ENCODE measurements at regions not wholly inside any gene's neighbourhood (a gene's known extent, or its start where the extent isn't known, plus 50 kb on each side); places are given as distances from the start of the nearest gene placed in this dataset.
A peak's percentile ranks its signal among the peaks of the same experiment; 100 is the strongest.
"Not testable (repeated sequence)": the region's sequence is repeated elsewhere in the genome, so short reads cannot be mapped to it uniquely, and the experiment has no call there.

- DNase-seq, result not testable (repeated sequence)
Observed at GRCh38 chr18:14995023-14995422, 247.1 kb downstream of the ANKRD30B start.

GRCh38 chr18:14997357-14997756, 249.4 kb downstream of the ANKRD30B start:
- DNase-seq, result no peak

- not testable (repeated sequence) for DNase-seq
Observed at GRCh38 chr18:14997899-14998298, 249.9 kb downstream of the ANKRD30B start.

DNA sequence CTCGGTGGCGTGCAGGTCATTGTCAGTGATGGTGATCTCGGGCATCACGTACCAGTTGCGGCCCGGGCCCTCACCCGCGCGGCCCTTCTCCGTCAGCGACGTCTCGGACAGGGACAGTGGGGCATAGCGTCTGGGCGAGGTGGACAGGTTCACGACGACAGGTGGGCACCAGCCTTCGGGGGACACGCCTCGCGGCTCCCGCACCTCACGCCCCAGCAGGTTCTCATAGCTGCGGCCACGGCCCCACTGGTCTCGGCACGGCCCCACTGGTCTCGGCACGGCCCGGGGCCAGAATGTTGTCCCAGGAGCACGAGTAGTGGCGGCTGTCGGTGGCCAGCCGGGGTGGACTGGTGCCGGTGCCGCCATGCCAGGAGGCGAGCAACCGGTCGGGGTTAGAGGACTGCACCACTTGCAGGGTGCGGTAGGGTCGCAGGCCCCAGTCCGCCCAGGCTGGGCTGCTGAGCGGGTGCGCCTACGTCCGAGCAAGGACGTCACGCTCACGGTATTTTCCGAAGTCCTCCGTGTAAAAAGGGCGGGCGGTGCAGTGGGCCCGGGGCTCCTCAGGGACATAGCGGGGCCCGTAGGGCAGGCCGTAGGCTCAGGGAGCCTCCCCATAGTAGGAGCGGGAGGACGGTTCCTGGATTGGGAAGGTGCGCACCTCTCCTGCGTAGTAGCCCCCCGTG, 250.5 kb downstream of the ANKRD30B start:
- not testable (repeated sequence) for DNase-seq

DNA sequence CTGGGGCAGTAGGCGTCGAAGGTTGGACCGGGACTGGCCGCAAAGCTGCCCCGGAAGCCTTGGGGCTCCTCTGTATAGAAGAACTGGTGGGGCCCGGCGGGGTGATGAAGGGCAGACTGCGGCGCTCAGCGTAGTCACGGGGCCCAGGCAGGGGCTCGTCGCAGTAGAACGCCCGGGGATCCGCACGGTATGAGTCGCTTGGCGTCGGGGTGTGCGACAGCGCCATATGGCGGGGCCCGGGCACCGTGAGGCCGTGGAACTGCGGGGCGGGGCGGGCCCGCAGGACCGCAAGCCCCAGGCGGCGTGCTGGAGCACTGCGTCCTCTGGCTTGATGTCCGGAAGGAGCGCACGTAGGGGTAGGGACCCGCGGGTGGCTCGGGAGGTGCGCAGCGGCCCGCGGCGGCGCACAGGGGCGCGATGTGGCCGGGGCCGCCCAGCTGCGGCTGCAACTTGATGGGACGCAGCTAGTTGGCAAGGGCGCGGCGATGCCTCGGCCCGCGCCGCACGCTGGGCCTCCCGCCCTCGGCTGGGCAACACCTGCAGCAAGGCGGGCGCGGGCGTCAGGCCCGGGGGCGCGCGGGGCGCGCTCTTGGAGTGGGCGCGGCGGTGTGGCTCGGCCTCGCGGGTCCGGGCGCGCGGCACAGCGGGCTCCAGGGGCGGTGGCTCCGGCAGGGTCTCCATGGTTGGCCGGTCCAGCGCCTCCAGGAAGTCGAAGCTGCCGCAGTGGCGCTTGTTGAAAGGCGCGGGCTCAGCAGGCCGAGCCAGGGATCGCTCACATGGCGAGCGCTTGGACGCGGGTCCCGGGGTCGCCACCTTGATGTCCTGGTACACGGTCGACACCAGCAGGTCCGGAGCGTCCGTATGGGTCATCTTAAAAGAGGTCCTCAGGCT, 251.4 kb downstream of the ANKRD30B start:
- no peak for DNase-seq

GRCh38 chr18:15000119-15001037, 252.4 kb downstream of the ANKRD30B start:
- not testable (repeated sequence) for DNase-seq

DNA sequence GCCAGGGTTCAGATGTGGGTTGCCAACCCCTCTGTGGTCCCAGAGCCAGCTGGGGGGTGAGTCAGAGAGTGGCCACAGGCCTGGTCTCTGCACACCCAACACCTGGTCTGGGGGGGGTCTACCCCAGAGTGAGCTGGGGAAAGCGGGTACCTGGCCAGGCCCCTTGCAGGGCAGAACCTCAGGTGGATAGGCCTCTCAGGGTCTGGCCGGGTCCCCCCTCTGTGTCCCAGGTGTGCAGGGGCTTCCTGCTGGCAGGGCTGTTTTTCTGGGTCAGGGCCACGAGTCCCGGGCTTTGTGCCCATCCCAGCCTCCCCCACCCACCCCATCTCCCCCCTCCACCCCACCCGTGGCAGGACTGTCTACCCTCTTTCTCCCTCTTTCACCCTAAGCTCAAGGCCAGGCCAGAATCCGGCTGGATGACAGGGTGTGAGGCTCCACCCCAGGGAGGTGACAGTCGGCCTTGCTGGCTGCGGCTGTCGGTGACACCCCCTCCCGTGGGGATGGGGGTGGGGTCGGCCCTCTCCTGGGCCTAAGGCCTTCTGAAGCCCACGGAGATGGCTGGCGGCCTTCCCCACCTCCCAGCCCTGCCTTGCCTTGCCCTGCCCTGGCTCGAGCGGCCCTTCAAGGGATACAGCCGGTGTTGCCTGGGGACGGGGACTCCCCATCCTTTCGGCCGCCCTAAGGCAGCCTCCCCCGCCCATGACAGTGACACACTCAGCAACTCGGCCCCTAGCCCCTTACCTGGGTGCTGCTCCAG, 253.2 kb downstream of the ANKRD30B start:
- DNase-seq, result not testable (repeated sequence)

DNA sequence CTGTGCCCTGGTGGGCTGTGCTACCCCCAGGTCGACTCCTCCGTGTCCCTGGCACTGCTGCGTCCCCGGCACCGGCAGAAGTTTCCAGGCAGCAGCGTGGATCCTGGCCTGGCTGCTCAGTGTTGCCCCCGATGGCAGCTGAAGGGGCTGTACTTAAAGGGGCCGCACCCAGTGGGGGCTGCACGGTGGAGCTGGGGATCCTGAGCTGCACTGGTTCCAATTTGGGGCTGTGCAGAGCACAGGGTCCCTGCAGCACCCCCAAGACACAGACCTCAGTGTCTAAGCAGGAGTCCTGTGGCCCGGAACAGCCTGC, 253.8 kb downstream of the ANKRD30B start:
- DNase-seq, result not testable (repeated sequence)

GRCh38 chr18:15002765-15003164, 254.8 kb downstream of the ANKRD30B start:
- DNase-seq, result peak in 1 of 2 experiments; percentile 14

GRCh38 chr18:15003231-15003630, 255.3 kb downstream of the ANKRD30B start:
- not testable (repeated sequence) for DNase-seq

DNA sequence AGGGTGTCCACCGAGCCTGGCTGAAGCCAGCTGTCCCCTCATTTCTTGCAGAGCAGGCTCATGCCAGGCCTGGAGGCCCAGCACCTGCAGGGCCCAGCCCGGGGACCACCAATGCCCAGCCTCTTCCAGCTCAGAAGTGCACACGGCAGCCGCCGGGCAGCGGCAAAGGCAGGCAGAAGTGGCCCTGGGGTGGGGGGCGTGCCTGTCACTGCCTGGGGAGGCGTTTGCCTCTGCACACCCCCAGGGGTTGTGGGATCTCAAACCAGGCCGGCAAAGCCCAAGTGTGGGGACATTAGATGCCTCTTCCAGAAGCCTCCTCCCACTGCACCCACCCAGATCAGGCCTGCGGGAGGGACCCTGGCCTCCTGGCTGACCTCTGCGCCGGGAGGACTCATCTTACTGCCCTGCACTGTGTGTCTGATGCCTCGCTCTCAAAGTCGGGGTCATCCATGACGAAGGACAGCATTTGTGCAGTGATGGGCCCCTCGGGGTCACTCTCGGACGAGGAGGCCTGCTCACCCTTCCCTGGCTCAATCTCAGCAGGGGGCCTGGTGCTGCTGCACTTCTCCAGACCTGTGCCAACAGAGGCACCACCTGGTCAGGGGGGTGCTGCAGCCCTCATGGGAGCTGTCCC, 255.8 kb downstream of the ANKRD30B start:
- not testable (repeated sequence) for DNase-seq

GRCh38 chr18:15004270-15004973, 256.4 kb downstream of the ANKRD30B start:
- not testable (repeated sequence) for DNase-seq

DNA sequence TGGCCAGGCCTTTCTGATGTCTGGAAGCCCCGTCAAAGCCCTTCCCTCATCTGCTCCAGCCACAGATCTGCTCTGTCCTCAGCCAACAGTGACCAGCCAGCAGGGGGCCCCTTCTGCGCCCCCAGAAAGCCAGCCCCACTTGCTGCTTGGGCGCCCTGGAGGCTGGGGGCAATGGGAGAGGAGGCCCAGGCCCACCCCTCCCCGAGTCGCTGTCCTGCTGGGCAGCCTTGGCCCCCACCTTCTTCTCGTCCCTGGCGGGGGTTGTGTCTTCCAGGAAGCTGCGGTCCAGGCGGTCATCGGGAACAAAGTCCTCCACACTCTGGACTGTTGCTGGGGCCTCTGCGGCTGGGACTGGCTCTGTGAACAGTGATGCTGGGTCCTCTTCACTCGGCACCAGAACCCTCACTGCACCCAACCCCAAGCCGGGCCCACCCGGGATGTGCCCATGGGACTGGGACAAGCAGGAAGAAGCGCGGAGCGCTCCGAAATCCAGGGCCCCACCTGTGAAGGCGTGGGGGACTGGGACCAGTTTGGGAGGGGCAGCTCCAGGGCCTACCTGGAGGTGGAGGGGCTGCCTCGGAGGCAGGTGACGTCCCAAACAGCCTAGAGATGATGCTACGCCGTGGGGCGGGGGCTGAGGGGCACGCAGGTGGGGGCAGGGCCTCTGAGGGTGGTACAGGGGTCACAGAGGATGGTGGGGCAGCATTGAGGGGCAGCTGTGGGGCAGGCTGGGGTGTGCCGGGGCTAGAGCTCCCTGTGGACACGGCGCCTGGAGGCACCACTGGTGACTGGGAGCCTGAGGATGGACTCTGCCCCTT, 257.6 kb downstream of the ANKRD30B start:
- DNase-seq, result no peak

- DNase-seq, result not testable (repeated sequence)
Observed at GRCh38 chr18:15006616-15007015, 258.6 kb downstream of the ANKRD30B start.

- DNase-seq, result not testable (repeated sequence)
Observed at GRCh38 chr18:15026041-15026440, 278.1 kb downstream of the ANKRD30B start.

DNA sequence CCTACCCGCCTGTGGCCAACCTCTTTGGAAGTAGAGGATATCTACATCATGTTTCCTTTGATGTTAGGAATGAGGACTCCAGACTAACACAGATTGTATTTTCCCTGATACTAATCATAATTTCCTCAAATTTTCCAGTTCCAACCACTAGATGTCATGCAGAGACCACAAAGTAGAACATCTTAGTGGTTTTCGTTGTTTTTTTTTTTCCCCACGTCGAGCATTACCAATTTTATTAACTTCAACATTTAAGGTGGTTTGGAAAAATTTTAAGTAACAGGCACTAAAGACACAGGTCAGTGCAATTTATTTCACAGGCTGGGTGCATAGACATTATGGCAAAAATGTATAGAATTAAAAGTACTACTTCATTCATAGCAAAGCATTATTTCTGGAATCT, 280.1 kb downstream of the ANKRD30B start:
- DNase-seq, result not testable (repeated sequence)

DNA sequence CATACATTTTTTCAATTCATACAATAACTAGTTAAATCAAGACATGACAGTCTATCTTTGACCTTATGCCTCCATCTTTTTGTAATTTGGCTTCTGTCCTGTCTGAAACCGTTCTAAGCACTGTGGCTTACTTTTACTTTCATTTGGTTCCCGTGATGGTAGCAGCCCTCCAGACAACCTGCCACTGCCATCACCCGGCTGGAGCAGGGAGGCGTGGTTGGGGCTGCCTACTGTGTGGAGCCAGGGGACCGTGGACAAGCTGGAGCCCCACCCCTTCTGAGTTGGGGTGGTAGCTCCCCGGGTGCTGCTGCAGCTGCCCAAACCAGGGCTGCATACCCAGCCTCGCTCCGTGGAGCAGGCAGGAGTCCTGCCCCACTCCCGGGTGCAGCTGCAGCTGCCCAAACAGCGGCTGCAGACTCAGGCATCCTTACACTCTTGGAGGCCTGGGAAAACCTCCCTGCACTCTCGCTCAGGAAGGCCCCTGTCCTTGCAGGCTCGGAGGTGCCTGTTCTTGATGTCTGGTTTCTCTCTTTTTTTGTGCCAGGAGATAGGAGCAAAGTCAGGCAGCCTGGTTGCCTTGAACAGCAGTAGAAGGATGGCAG, 312.4 kb downstream of the ANKRD30B start:
- not testable (repeated sequence) for DNase-seq

- DNase-seq, result not testable (repeated sequence)
Observed at GRCh38 chr18:15061289-15061896, 313.4 kb downstream of the ANKRD30B start.

DNA sequence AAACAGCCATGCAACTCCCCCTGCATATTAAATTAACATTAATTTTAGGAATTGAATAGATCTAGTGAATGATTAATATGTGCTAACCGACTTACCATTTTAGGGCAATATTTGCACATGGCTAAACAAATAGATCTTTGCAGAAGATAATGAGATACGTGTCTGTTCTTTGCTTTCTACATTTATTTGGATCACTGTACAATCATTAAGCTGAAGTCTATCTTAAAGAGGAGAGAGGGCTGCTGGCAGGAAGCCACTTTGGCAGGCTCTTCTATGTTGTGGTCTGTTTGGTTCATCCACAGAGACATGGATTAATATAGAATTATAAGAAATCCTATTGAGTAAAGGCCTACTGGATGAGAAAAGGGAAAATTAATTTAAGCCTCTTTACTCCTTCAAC, 318.5 kb downstream of the ANKRD30B start:
- peak in 1 of 2 experiments; percentile 14 for DNase-seq

All from NCI-H446 (cell line).